Type B pancreatic cell (in vitro differentiated cells): ENCODE measurements at regions not wholly inside any gene's neighbourhood (a gene's known extent, or its start where the extent isn't known, plus 50 kb on each side); places are given as distances from the start of the nearest gene placed in this dataset.

Source experiments
- DNase-seq: peaks from one replicate; pipeline ENCODE4 v3.0.0; 2021; ENCODE audit warnings: mixed read lengths; ENCODE audit not compliant: unreplicated experiment; ENCODE audit errors: extremely low spot score
- H3K27ac Mint-ChIP-seq: 2 replicates; pipeline ENCODE4 v1.8.0; 2021; ENCODE audit warnings: mild to moderate bottlenecking, mixed read lengths
- H3K27me3 Mint-ChIP-seq: 2 replicates; pipeline ENCODE4 v1.8.0; 2021; ENCODE audit warnings: mixed read lengths
- H3K36me3 Mint-ChIP-seq: 2 replicates; pipeline ENCODE4 v1.8.0; 2021; ENCODE audit warnings: mixed read lengths
- H3K4me1 Mint-ChIP-seq: one replicate; pipeline ENCODE4 v1.8.0; 2021; ENCODE audit warnings: mixed read lengths; ENCODE audit not compliant: unreplicated experiment
- H3K4me3 Mint-ChIP-seq: 2 replicates; pipeline ENCODE4 v1.8.0; 2021; ENCODE audit warnings: mild to moderate bottlenecking, mixed read lengths
- H3K9me3 Mint-ChIP-seq: 2 replicates; pipeline ENCODE4 v1.8.0; 2021; ENCODE audit warnings: mixed read lengths
- TF ChIP-seq, protein P1 (sequence below): fragments of 200-600 bp; sonication (generic); conservative IDR thresholded peaks from 2 replicates; pipeline ENCODE4 v1.5.0; 2021; ENCODE audit warnings: antibody characterized with exemption, mild to moderate bottlenecking

DNA sequence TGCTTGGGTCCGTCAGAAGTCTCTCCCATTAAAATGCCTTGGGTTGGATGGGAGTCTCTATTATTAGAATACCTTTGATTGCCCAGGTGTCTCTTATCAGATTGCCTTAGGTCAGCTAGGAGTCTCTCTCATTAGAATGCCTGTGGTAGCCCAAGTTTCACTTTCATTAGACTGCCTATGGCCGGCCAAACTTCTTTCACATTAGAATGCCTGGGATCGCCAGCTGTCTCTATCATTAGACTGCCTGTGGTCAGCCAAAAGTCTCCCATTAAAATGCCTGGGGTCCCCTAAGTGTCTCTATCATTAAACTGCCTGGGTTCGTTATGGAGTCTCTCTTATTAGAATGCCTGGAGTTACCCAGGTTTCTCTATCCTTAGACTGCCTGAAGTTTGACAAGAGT, 1476.7 kb downstream of the UQCRFS1 start:
- Mint-ChIP-seq H3K4me3 (no peak overlapping the region), H3K4me1 (no peaks in the 10 kb centered on the region), H3K27ac (no peak overlapping the region), H3K36me3 (peaks cover 42% of the 10 kb centered on the region), H3K27me3 (no peaks in the 10 kb centered on the region), H3K9me3 (peaks cover 18% of the 10 kb centered on the region)
- TF ChIP-seq, protein P1, sequence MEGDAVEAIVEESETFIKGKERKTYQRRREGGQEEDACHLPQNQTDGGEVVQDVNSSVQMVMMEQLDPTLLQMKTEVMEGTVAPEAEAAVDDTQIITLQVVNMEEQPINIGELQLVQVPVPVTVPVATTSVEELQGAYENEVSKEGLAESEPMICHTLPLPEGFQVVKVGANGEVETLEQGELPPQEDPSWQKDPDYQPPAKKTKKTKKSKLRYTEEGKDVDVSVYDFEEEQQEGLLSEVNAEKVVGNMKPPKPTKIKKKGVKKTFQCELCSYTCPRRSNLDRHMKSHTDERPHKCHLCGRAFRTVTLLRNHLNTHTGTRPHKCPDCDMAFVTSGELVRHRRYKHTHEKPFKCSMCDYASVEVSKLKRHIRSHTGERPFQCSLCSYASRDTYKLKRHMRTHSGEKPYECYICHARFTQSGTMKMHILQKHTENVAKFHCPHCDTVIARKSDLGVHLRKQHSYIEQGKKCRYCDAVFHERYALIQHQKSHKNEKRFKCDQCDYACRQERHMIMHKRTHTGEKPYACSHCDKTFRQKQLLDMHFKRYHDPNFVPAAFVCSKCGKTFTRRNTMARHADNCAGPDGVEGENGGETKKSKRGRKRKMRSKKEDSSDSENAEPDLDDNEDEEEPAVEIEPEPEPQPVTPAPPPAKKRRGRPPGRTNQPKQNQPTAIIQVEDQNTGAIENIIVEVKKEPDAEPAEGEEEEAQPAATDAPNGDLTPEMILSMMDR, result no peak
- DNase-seq, result peak; percentile 7

- H3K4me1 Mint-ChIP-seq, result no peaks in the 10 kb centered on the region
- H3K36me3 Mint-ChIP-seq, result peaks cover 40% of the 10 kb centered on the region
- no peak overlapping the region for H3K27ac Mint-ChIP-seq
- DNase-seq, result peak; percentile 32
- no peaks in the 10 kb centered on the region for H3K27me3 Mint-ChIP-seq
- no peak overlapping the region for H3K4me3 Mint-ChIP-seq
- TF ChIP-seq, protein P1, result no peak
- peaks cover 13% of the 10 kb centered on the region for H3K9me3 Mint-ChIP-seq
Measured at GRCh38 chr19:27735314-27735713, 1477.6 kb downstream of the UQCRFS1 start.

DNA sequence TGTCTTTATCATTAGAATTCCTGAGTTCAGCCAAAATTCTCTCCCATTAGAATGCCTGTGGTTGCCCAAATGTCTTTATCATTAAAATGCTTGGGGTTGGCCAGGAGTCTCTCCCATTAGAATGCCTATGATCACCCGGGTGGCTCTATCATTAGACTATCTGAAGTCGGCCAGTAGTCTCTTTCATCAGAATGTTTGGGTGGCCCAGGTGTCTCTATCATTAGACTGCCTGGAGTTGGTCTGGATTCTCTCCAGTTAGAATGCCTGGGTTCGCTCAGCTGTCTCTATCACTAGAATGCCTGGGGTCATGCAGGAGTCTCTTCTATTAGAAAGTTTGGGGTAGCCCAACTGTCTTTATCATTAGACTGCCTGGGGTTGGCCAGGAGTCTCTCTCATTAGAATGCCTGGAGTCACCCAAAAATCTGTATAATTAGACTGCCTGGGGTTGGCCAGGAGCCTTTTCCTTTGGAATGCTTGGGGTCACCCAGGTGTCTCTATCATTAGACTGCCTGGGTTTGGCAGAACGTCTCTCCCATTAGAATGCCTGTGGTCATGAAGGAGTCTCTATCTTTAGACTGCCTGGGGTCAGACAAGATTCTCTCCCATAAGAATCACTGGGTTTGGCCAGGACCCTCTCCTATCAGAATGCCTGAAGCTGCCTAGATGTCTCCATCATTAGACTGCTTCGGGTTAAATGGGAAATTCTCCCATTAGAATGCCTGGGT, 1478.3 kb downstream of the UQCRFS1 start:
- Mint-ChIP-seq H3K9me3 (peaks cover 12% of the 10 kb centered on the region), H3K27ac (no peak overlapping the region), H3K4me3 (no peak overlapping the region), H3K4me1 (no peaks in the 10 kb centered on the region), H3K36me3 (peaks cover 35% of the 10 kb centered on the region), H3K27me3 (no peaks in the 10 kb centered on the region)
- TF ChIP-seq, protein P1, result no peak
- peak; percentile 18 for DNase-seq

- no peak overlapping the region for H3K27ac Mint-ChIP-seq
- peak; percentile 13 for DNase-seq
- H3K9me3 Mint-ChIP-seq, result peaks cover 8% of the 10 kb centered on the region
- no peaks in the 10 kb centered on the region for H3K27me3 Mint-ChIP-seq
- TF ChIP-seq, protein P1, result no peak
- no peak overlapping the region for H3K4me3 Mint-ChIP-seq
- H3K4me1 Mint-ChIP-seq, result no peaks in the 10 kb centered on the region
- peaks cover 26% of the 10 kb centered on the region for H3K36me3 Mint-ChIP-seq
Measured at GRCh38 chr19:27733551-27734266, 1479.2 kb downstream of the UQCRFS1 start.

GRCh38 chr19:27729332-27729731, 1483.6 kb downstream of the UQCRFS1 start:
- H3K4me1 Mint-ChIP-seq, result no peaks in the 10 kb centered on the region
- H3K4me3 Mint-ChIP-seq, result no peak overlapping the region
- TF ChIP-seq, protein P1, result no peak
- no peaks in the 10 kb centered on the region for H3K27me3 Mint-ChIP-seq
- no peaks in the 10 kb centered on the region for H3K9me3 Mint-ChIP-seq
- peaks cover 3% of the 10 kb centered on the region for H3K36me3 Mint-ChIP-seq
- DNase-seq, result no peak
- H3K27ac Mint-ChIP-seq, result no peak overlapping the region
